ENCODE measurements at regions not wholly inside any gene's neighbourhood (a gene's known extent, or its start where the extent isn't known, plus 50 kb on each side); places are given as distances from the start of the nearest gene placed in this dataset.
"Not testable (repeated sequence)": the region's sequence is repeated elsewhere in the genome, so short reads cannot be mapped to it uniquely, and the experiment has no call there.

- DNase-seq, result no peak
Measured at GRCh38 chr9:73890685-73891277, 606.4 kb upstream of the RORB start.

GRCh38 chr9:73892335-73892734 lies 604.8 kb upstream of the RORB start:
- no peak for DNase-seq

GRCh38 chr9:73893230-73893629 lies 603.9 kb upstream of the RORB start:
- DNase-seq, result no peak

- DNase-seq, result no peak
Measured at GRCh38 chr9:73896061-73896460, 601.1 kb upstream of the RORB start.

- no peak for DNase-seq
Measured at GRCh38 chr9:73906671-73907070, 590.5 kb upstream of the RORB start.

GRCh38 chr9:73911804-73912203 lies 585.3 kb upstream of the RORB start:
- DNase-seq, result no peak

- DNase-seq, result no peak
Measured at GRCh38 chr9:73916016-73916673, 581.0 kb upstream of the RORB start.

GRCh38 chr9:73919712-73920111 lies 577.4 kb upstream of the RORB start:
- no peak for DNase-seq

- DNase-seq, result no peak
Measured at GRCh38 chr9:73923796-73924195, 573.3 kb upstream of the RORB start.

- DNase-seq, result no peak
Measured at GRCh38 chr9:73951147-73951546, 546.0 kb upstream of the RORB start.

GRCh38 chr9:73962792-73963191 lies 534.3 kb upstream of the RORB start:
- no peak for DNase-seq

GRCh38 chr9:73969936-73970335 lies 527.2 kb upstream of the RORB start:
- DNase-seq, result no peak

GRCh38 chr9:73976424-73976823 lies 520.7 kb upstream of the RORB start:
- not testable (repeated sequence) for DNase-seq

GRCh38 chr9:73979894-73980264 lies 517.3 kb upstream of the RORB start:
- no peak for DNase-seq

- no peak for DNase-seq
Measured at GRCh38 chr9:73980754-73981153, 516.4 kb upstream of the RORB start.

- no peak for DNase-seq
Measured at GRCh38 chr9:73981405-73981804, 515.7 kb upstream of the RORB start.

- DNase-seq, result no peak
Measured at GRCh38 chr9:73995836-73996235, 501.3 kb upstream of the RORB start.

GRCh38 chr9:73996844-73997243 lies 500.3 kb upstream of the RORB start:
- DNase-seq, result no peak

- no peak for DNase-seq
Measured at GRCh38 chr9:74001382-74001781, 495.8 kb upstream of the RORB start.

GRCh38 chr9:74006935-74007334 lies 490.2 kb upstream of the RORB start:
- DNase-seq, result no peak

GRCh38 chr9:74007833-74008232 lies 489.3 kb upstream of the RORB start:
- no peak for DNase-seq

GRCh38 chr9:74016004-74016403 lies 481.1 kb upstream of the RORB start:
- DNase-seq, result no peak

- no peak for DNase-seq
Measured at GRCh38 chr9:74025402-74025925, 471.7 kb upstream of the RORB start.

- DNase-seq, result no peak
Measured at GRCh38 chr9:74032421-74032820, 464.7 kb upstream of the RORB start.

- no peak for DNase-seq
Measured at GRCh38 chr9:74035786-74036185, 461.3 kb upstream of the RORB start.
